ENCODE measurements at regions not wholly inside any gene's neighbourhood (a gene's known extent, or its start where the extent isn't known, plus 50 kb on each side); places are given as distances from the start of the nearest gene placed in this dataset.

DNA sequence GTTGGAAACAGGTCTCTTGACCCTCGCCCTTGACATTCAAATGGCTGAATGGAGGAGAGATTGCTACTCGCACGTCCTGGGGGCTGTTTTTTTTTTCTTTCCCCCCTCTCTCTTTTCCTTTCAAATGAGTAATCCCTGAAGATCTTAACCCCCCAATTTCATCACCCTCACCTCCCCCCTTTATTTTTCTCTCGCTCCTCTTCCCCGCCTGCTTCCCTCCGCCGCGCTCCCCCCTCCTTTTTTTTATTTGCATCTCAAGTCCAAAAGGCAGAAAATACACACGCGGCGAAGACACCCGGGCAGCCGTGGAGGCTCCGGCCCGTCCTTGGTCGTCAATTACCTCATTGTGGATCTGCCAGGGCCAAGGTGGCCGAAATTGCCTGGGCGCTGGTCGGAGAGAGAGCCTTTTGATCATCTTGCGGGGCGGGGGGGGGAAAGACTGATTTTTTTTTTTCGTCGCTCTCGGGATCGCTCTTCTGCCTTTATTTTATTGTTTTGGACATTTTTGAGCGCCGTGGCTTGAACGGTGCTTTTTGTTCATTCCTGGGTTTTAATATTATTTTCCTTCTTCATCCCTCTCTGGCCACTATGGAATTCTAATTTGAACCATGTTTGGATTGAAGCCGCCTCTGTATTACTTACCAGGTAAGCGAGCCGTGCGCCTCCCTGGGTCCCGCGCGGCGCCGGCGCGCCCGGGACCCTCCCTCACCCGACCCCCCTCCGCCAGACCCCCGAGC, 57.2 kb upstream of the GSE1 start:
- no peak for DNase-seq

DNA sequence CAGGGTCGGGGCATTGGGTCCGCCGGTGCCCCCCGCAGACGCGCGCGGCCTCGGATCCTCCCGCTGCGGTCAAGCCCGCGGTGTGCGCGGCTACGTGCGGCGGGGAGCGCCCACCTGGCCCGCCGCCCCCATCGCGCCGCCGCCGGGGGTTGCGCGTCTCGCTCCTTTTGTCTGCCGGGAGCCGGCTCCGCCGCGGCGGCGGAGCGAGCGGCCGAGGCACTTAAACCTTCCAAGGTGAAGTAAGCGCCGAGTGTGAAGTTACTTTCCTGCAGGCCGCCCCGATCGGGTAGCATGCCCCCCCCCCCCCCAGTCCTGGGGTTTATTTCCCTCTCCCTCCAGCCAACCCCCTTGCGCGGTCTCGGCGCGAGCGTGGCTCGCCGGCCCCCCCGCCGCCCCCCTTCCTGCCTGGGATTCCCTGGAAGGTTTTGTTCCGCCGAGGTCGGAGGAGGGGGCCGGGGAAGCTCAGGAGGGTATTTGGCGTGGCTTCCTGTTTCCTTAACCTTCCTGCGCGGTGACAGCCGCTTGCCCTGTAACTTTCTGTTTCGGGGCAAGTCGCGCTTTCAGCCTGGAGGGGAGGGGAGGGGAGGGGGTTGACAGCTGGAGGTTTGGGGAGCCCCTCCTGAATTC, 56.6 kb upstream of the GSE1 start:
- DNase-seq = no peak

DNA sequence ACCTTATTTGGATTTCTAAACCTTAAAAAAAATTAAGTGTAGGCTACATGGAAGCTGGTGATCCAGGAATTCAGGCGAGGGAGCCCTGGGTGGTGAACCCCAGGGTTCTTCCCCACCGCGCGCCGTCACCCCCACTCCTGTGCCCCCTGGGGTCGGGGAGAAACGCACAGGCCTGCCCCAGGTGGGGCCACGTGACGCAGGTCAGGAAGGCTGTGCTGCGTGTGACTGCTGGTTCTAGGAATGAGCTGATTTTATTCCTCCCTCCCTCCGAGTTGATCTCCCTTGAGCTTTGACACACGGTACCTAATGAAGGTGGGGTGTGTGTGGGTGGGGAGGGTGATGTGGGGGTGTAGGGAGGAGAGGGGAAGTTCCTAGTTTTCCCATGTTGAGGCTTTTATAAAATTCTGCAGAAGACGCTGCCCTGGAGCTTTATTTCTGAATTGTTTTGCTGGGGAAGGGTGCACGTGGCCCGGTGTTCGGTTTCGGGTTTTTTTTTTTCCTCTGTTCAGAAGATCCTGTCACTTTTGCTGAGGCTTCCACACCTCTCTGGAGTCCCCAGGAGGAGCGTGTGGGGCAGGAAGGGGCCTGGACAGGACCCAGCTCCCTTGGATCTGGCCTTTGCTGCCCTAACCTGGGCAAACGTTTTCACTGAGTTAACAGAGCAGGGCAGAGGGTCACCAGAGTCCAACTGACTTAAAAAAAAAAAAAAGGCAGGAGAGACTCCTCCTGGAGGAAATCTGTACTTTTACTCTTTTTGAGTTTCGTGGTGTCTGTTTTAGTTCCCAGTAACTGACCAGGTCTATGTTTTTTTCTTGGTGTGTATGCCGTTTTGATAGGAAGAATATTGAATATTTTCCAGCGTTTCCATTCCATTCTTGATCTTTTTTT, 55.8 kb upstream of the GSE1 start:
- DNase-seq = no peak

DNA sequence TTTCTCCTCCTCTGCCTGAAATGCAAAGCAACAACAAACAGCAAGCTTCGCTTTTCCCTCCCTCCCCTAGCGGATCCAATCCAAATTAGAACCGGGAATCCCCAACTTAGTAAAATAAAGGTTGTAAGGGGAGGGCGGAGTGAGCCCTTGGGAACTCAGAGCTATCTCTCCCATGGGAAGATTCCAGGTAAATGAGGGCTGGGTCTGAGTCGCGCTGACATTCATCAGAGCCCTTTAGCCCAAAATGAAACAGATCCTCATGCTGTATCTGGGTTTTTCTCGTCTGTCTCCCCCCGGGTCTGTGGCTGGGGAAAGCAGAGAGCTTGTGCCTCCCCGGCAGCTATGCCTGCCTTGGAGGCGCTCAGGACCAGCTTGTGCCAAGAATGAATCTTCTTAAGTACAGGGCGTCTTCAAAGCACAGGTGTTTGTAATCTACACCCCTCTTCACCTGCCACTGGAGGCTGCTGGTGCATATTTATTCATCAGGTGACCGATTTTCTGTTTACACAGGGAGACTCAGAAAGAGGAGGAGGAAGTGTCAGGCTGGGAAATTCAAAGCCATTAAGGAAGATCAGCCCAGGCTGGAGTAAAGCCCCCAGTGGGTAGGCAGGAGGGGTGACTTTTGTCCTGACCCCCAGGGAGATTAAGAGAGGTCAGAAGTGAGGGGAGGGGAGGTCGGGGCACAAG, 55.0 kb upstream of the GSE1 start:
- DNase-seq = peak; percentile 37

DNA sequence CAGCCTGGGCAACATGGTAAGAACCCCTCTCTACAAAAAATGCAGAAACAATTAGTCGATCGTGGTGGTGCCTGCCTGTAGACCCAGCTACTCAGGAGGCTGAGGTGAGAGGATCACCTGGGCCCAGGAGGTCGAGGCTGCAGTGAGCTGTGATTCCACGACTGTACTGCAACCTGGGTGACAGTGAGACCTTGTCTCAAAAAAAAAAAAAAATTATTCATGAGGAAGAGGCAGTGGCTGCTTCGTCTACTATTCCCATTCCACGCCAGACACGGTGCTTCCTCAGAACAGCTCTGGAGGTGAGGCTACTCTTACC, 52.2 kb upstream of the GSE1 start:
- DNase-seq = no peak

DNA sequence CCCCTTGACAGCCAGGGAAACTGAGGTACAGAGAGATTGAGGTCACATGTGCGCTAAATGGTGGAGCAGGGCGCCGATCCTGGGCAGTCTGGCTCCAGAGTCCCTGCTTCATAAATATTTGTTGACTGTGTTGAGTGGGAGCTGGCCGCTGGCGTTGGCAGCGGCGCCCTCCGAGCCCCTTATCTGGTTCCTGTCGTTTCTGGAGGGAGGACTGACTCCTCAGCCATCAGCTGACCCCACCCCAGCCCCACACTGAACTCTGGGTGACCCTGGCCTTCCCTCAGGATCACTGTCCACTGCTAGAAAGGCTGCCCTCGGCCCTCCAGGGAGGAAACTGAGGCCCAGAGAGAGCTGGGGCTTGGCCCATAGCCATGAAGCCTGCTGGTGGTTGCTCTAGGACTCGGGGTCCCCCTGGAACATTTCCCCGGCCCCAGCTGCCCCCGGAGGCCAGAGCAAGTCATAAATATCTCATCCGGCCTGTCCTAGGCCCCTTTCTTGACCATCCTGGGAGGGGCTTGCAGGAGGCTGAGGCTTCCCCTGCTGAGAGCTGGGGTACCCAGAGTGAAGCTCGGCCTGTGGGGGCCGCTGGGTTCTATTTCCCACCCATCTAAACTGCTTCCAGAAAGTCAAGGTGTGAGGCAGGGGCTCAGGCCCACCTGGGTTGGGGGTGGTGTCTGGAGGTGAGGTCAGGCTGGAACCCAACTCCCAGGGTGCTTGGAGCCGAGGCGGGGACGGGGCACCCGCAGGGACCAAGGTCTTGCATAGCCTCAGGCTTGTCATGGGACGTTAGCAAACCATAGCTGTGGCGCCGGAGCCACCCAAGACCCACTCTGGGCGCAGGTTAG, 51.7 kb upstream of the GSE1 start:
- no peak for DNase-seq

DNA sequence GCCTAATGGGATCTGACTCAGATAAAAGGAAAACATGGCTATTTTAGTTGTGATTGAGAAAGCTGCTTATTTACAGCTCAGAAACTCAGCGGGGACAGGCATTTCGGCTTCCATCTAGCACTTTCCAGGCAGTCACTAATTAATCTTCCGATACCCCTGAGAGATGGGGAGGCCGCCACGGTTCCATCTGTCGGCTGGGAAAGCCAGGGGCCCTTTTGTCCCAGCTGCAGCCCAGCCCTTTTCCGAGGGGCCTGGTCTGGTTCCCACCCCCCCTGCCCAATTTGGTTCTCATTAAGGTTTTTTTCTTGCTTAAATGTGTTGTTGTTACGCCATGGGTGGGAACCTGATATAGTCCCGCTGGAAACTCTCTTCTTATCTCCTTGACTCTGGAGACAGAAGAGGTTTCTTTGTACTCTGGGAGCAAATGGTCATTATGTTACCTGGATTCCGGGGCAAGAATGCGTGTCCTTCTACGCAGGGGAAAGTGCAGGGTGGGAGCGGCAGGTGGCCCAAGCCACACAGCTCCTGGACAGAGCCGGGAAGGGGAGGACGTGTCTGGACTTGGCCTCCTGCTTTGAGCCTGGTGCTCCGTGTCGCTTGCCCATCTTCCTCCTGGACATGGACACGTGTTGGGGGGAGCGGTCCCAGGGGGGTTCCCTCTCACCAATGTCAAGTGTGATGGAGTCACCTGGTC, 50.9 kb upstream of the GSE1 start:
- no peak for DNase-seq

DNA sequence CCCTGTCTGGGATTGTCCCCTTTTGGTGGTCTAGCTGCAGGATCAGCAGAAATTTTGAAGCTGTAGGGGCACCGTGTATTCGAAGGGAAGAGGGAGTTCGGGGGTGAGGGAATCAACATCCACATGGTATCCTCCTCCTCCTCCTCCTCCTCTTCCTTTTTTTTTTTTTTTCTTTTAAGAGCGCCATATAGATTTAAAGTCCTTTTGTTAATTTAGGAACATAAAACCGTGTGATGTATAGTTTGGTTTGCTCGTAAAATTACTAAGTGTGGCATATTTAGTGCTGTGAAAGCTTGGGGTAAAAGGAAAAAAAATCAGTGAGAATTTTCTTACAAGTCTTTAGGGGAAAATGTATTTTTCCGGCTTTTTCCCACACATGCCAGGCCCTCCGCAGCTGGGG, 50.1 kb upstream of the GSE1 start:
- DNase-seq = no peak

Measured in NCI-H1092 (cell line).